OCI-LY7 (cell line): ENCODE measurements at regions not wholly inside any gene's neighbourhood (a gene's known extent, or its start where the extent isn't known, plus 50 kb on each side); places are given as distances from the start of the nearest gene placed in this dataset.

ENCODE experiments used
- CTCF ChIP-seq: fragments of 200-600 bp; sonication (generic); conservative IDR thresholded peaks from 2 replicates; pipeline ENCODE4 v1.5.1; 2014; ENCODE audit warnings: mild to moderate bottlenecking, antibody characterized with exemption, low read length, moderate library complexity, mixed read lengths
- EZH2phosphoT487 ChIP-seq: fragments of 200-600 bp; sonication (generic); IDR thresholded peaks from 2 replicates; pipeline ENCODE4 v1.6.1; 2018; ENCODE audit warnings: low read depth, borderline replicate concordance, mild to moderate bottlenecking, mixed run types, antibody characterized with exemption, low read length, moderate library complexity, mixed read lengths

- no peak for TF ChIP-seq CTCF
- TF ChIP-seq EZH2phosphoT487: no peak
Observed at GRCh38 chr20:40233406-40233805, 455.6 kb downstream of the MAFB start.
